AG09309 (cell line): ENCODE measurements at regions not wholly inside any gene's neighbourhood (a gene's known extent, or its start where the extent isn't known, plus 50 kb on each side); places are given as distances from the start of the nearest gene placed in this dataset.

ENCODE experiments used
- DNase-seq: peaks from one replicate; pipeline ENCODE4 v3.0.0-alpha.2; 2010; ENCODE audit warnings: low read depth
- H3K4me3 ChIP-seq: 2 replicates; pipeline ENCODE4 v1.5.1; 2011; ENCODE audit warnings: mild to moderate bottlenecking, low read depth, low read length, moderate library complexity; ENCODE audit not compliant: control insufficient read depth
- CTCF ChIP-seq: IDR thresholded peaks from 2 replicates; pipeline ENCODE4 v1.5.1; 2011; ENCODE audit warnings: mild to moderate bottlenecking, low read depth, low read length, inconsistent platforms; ENCODE audit not compliant: insufficient read depth, control insufficient read depth; ENCODE audit errors: missing control alignments

- no peak for DNase-seq
- H3K4me3 ChIP-seq, result no peak overlapping the region
- TF ChIP-seq CTCF, result no peak
Observed at GRCh38 chr21:31498985-31499384, 154.9 kb upstream of the TIAM1 start.

- DNase-seq, result no peak
- no peak for TF ChIP-seq CTCF
- H3K4me3 ChIP-seq, result no peak overlapping the region
Observed at GRCh38 chr21:31497914-31498313, 153.9 kb upstream of the TIAM1 start.

GRCh38 chr21:31493350-31493880 lies 149.4 kb upstream of the TIAM1 start:
- DNase-seq, result no peak
- TF ChIP-seq CTCF, result no peak
- H3K4me3 ChIP-seq, result no peak overlapping the region

GRCh38 chr21:31491617-31492016 lies 147.6 kb upstream of the TIAM1 start:
- TF ChIP-seq CTCF, result no peak
- no peak overlapping the region for H3K4me3 ChIP-seq
- no peak for DNase-seq

- TF ChIP-seq CTCF, result no peak
- no peak for DNase-seq
Observed at GRCh38 chr21:31490443-31490842, 146.4 kb upstream of the TIAM1 start.

GRCh38 chr21:31489726-31490125 lies 145.7 kb upstream of the TIAM1 start:
- TF ChIP-seq CTCF, result no peak
- DNase-seq, result no peak
- no peak overlapping the region for H3K4me3 ChIP-seq

More at GRCh38 chr21:31490443-31490842, 146.4 kb upstream of the TIAM1 start:
- no peak overlapping the region for H3K4me3 ChIP-seq

- DNase-seq, result no peak
- H3K4me3 ChIP-seq, result no peak overlapping the region
- no peak for TF ChIP-seq CTCF
Observed at GRCh38 chr21:31489014-31489413, 145.0 kb upstream of the TIAM1 start.
